Esophagus muscularis mucosa (tissue), 4 donors: ENCODE measurements at regions not wholly inside any gene's neighbourhood (a gene's known extent, or its start where the extent isn't known, plus 50 kb on each side); places are given as distances from the start of the nearest gene placed in this dataset.

Experiments
- DNase-seq: peaks from one replicate; pipeline ENCODE4 v3.0.0-alpha.2; 2017; ENCODE audit errors: extremely low spot score
- H3K27ac ChIP-seq, 4 donors: fragments of 200-600 bp; sonication (generic); replicated peaks in 1 of 4; 1 replicate in 3 of 4; 2 replicates in 1 of 4; pipeline ENCODE4 v1.5.1; 2016 to 2019; ENCODE audit warnings: mild to moderate bottlenecking in 1 of 4
- H3K27me3 ChIP-seq, 4 donors: fragments of 200-600 bp; sonication (generic); one replicate each; pipeline versions ENCODE4 v1.5.1 to v1.6.0; 2016 to 2019
- H3K36me3 ChIP-seq, 4 donors: fragments of 200-600 bp; sonication (generic); one replicate each; pipeline ENCODE4 v1.5.1; 2016 to 2019
- H3K4me1 ChIP-seq, 4 donors: fragments of 200-600 bp; sonication (generic); one replicate each; pipeline ENCODE4 v1.5.1; 2016 to 2019
- H3K4me3 ChIP-seq, 4 donors: fragments of 200-600 bp; sonication (generic); 1 replicate in 2 of 4; 2 replicates in 2 of 4; pipeline ENCODE4 v1.5.1; 2016 to 2019; ENCODE audit warnings: mild to moderate bottlenecking in 4 of 4, moderate library complexity in 1 of 4
- H3K9me3 ChIP-seq, 4 donors: fragments of 200-600 bp; sonication (generic); 1 replicate in 3 of 4; 2 replicates in 1 of 4; pipeline ENCODE4 v1.5.1; 2016 to 2019
- CTCF ChIP-seq, 3 experiments: fragments of 200-600 bp in 2 of 3; fragments of 450-650 bp in 1 of 3; sonication (generic) in 2 of 3; IDR thresholded peaks; one replicate each; pipeline ENCODE4 v1.5.1; 2017 to 2019; ENCODE audit warnings: antibody characterized with exemption in 3 of 3, mild to moderate bottlenecking in 2 of 3, moderate library complexity in 1 of 3
- EP300 ChIP-seq: sonication (generic); formaldehyde crosslinking; IDR thresholded peaks from one replicate; pipeline ENCODE4 v1.6.1; 2017; ENCODE audit warnings: antibody characterized with exemption
- POLR2A ChIP-seq: fragments of 450-650 bp; IDR thresholded peaks from one replicate; pipeline ENCODE4 v1.6.1; 2017; ENCODE audit warnings: antibody characterized with exemption, moderate library complexity, mild to moderate bottlenecking, low read depth
- POLR2AphosphoS5 ChIP-seq, 2 donors: sonication (generic); formaldehyde crosslinking; IDR thresholded peaks; one replicate each; pipeline ENCODE4 v1.6.1; 2017; ENCODE audit warnings: antibody characterized with exemption in 2 of 2
- WGBS: methylation state at CpG from one replicate; pipeline ENCODE4 v1.1.5; 2018; 5-methylcytosine and 5-hydroxymethylcytosine counted together
- intact Hi-C: fragments of 100-400 bp; cut with DNase I; formaldehyde crosslinking; loops from one replicate; pipeline ENCODE4 v1.15.1; 2023

GRCh38 chr14:38877744-38878388 lies 225.2 kb downstream of the SEC23A start:
- Histone ChIP-seq H3K4me1 (peaks cover 3 to 16% (median 8%) of the 10 kb centered on the region in 4 donors), H3K27me3 (no peaks in the 10 kb centered on the region), H3K4me3 (no peak overlapping the region), H3K36me3 (no peaks in the 10 kb centered on the region), H3K9me3 (no peaks in the 10 kb centered on the region), H3K27ac (no peak overlapping the region)
- DNase-seq: no peak
- intact Hi-C loops: no loop called here
- WGBS: 73% methylated on average over 3 of the region's 3 CpGs
- TF ChIP-seq CTCF (IDR thresholded peaks at IDR 0.05): no peak
- TF ChIP-seq EP300: no peak
- TF ChIP-seq POLR2AphosphoS5 (IDR thresholded peaks at IDR 0.05): no peak

GRCh38 chr14:38874721-38875120 lies 228.3 kb downstream of the SEC23A start:
- intact Hi-C loops: no loop called here

GRCh38 chr14:38873941-38874612 lies 229.0 kb downstream of the SEC23A start:
- Histone ChIP-seq H3K4me1 (no peaks in the 10 kb centered on the region), H3K27ac (no peak overlapping the region), H3K36me3 (no peaks in the 10 kb centered on the region), H3K9me3 (no peaks in the 10 kb centered on the region), H3K27me3 (no peaks in the 10 kb centered on the region), H3K4me3 (no peak overlapping the region)
- intact Hi-C loops: no loop called here
- DNase-seq: no peak
- TF ChIP-seq POLR2AphosphoS5 (IDR thresholded peaks at IDR 0.05): no peak
- no peak for TF ChIP-seq POLR2A
- TF ChIP-seq CTCF (IDR thresholded peaks at IDR 0.05): no peak
- TF ChIP-seq EP300: no peak
- WGBS: 66% methylated on average over 3 of the region's 3 CpGs

More at GRCh38 chr14:38874721-38875120, 228.3 kb downstream of the SEC23A start:
- DNase-seq: no peak
- no peak for TF ChIP-seq POLR2AphosphoS5 (IDR thresholded peaks at IDR 0.05)
- TF ChIP-seq POLR2A: no peak
- no peak for TF ChIP-seq CTCF (IDR thresholded peaks at IDR 0.05)
- TF ChIP-seq EP300: no peak
- WGBS: 91% methylated on average over 2 of the region's 2 CpGs
- H3K36me3 ChIP-seq: no peaks in the 10 kb centered on the region
- H3K27ac ChIP-seq: no peak overlapping the region
- H3K9me3 ChIP-seq: no peaks in the 10 kb centered on the region
- H3K27me3 ChIP-seq: no peaks in the 10 kb centered on the region
- H3K4me1 ChIP-seq: no peaks in the 10 kb centered on the region
- no peak overlapping the region for H3K4me3 ChIP-seq

- 74% methylated on average over 3 of the region's 3 CpGs for WGBS
Observed at GRCh38 chr14:38870296-38870836, 232.7 kb downstream of the SEC23A start.

More at GRCh38 chr14:38870296-38870836, 232.7 kb downstream of the SEC23A start:
- H3K27me3 ChIP-seq: no peaks in the 10 kb centered on the region
- H3K4me3 ChIP-seq: no peak overlapping the region
- TF ChIP-seq EP300: no peak
- TF ChIP-seq POLR2AphosphoS5 (IDR thresholded peaks at IDR 0.05): no peak
- TF ChIP-seq POLR2A: no peak
- no peak for TF ChIP-seq CTCF (IDR thresholded peaks at IDR 0.05)
- DNase-seq: no peak
- intact Hi-C loops: no loop called here
- peaks cover 5 to 18% (median 17%) of the 10 kb centered on the region in 4 donors for H3K4me1 ChIP-seq
- no peaks in the 10 kb centered on the region for H3K36me3 ChIP-seq
- H3K9me3 ChIP-seq: no peaks in the 10 kb centered on the region
- no peak overlapping the region for H3K27ac ChIP-seq
